ENCODE measurements at regions not wholly inside any gene's neighbourhood (a gene's known extent, or its start where the extent isn't known, plus 50 kb on each side); places are given as distances from the start of the nearest gene placed in this dataset.

DNA sequence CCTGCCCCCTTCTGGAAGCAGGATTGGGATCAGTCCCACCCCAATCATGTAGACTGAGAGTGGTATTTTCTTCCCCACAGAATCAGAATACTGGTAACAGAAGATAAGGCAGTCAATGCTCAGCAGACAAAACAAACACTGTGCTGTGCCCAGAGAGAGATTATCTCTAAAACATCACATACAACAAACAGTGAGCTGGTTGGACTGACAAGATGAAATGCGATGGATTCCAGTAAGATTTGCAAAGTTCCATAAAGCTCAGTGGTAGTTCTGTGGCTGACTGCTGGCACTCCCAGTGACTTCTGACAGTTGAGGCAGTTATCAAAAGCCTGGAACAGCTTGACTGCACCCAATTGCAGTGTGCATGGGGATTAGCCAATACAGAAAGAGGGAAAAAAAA lies 311.5 kb upstream of the MGAT5 start:
- DNase-seq (ENCODE audit: low read depth in 2 of 2) = no peak

DNA sequence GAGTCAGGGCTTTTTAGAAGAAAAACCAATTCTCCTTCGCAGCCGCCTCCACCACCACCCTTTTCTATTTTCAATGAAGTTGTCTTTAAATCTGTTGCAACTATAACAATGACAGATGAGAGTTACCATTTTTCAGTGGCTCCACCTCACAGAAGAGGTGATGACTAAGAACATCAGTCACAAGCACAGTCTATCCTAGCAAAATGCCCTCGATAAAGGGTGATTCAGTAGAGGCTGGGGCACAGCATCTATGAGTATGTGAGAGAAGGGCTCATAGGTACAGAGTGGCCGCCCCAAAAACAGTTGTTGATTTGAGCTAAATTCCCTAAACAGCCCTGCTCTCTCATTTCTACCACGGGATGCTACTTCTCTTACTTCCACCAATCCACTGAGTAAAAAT lies 310.8 kb upstream of the MGAT5 start:
- DNase-seq (ENCODE audit: low read depth in 2 of 2) = no peak

DNA sequence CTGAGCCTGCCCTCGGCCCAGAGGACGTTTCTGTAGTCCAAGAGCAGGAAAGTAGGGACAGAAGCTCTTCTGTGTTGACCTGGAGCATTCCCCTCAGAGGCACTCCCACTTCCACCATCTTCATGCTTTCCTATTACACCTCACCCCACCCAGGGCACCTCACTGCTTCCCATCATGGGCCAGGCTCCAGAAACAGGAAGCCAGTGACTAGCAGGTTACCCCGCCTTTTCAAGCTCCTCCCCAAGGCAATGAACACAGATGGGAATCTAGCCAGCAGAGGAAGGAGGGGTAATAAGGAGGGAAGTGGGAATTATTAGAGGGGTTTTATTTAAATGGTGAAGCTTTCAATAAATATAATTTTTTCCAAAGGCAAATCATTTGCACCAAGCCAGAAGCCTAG lies 308.8 kb upstream of the MGAT5 start:
- DNase-seq (ENCODE audit: low read depth in 2 of 2) = no peak

DNA sequence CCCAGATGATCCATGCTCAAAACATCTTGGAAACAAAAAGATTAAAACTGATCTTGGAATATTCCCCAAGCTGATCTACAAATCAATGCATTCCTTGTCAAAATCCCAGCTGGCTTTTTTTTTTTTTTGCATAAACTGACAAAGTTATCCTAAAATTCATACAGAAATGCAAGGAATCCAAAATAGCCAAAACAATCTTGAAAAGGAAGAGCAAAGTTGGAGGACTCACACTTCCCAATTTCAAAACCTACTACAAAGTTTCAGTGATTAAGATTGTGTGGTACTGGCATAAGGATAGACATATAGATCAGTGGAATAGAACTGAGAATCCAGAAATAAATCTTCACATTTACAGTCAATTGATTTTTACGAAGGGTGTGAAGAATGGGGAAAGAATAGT lies 306.8 kb upstream of the MGAT5 start:
- DNase-seq (ENCODE audit: low read depth in 2 of 2) = no peak

DNA sequence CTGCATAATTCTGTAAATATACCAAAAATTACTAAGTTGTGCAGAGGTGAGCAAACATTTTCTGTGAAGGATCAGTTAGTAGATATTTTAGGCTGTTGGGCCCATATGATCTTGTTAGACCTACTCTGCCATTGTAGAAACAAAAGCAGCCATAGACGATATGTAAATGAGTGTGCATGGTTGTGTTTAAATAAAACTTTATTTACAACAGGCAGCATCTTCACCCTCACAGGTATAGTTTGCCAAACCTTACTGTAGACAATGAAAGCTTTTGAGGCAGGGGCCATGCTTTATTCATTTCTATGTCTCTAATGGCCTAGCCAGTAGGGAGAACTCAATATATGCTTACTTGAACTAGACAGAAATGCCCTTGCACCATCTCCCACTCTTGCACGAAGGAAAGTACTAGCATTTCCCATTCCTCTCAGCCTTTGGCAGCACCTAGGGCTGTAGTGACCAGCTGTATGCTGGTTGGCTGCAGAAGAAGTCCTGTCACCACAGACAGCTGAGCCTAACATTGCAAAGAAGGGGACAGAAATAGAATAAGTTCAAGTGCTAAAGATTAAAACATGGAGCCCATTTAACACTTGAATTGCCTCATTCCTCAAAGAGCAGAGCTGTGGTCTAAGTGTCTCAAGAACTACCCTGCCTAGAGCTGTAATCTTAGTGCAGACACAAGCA lies 305.1 kb upstream of the MGAT5 start:
- DNase-seq (ENCODE audit: low read depth in 2 of 2) = no peak

DNA sequence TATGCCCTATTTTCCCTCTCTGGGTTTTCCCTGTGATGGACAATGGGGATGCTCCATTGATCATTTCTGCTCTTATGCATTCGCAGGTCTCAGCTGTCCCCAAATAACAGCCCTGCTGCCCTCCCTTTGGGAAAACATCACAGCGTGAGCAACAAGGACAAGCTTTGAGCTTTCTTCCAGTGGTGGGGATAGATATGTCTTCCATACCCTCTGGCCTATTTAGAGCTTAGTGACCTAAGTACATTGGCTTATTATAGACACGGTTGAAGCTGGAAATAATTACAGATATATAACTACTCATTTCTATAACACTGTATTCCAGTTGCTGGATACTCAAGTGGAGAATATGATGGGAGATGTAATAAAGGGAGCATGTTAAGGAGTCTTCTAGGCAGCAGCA lies 304.3 kb upstream of the MGAT5 start:
- no peak for DNase-seq (ENCODE audit: low read depth in 2 of 2)

DNA sequence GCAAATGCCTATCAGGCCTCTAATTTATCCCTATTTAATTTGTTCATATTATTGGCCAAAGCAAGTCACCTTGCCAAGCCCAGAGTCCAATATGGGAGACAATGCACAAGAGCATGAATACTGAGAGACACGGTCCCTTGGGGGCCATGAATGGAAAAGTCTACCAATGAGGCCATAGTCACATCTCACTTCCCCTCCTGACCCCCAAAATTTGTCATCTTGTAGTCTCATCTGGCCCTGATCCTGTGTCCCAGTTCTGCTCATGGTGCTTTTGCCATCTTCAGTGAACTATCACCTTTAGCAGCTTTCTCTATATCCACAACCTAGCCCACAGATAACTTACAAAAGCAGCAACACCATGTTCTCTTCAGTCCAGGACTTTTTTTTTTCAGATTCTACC lies 302.7 kb upstream of the MGAT5 start:
- no peak for DNase-seq (ENCODE audit: low read depth in 2 of 2)

DNA sequence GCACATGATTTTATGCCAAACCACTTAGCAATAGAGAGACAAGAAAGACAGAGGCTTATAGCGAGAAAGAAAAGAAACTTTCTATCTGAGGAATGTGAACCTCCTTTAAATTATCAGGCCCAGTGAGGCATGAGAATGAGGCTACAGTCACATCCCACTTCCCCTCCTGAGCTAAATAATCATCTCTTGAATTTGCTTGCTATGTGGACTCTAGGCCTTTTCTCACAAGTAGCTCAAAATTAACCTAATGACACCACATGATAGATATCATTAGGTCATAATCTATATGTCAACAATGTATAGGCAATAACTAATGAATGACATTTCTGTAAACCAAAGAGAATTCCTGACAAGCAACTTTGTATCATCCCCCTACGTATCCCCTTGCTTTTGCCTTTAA lies 301.5 kb upstream of the MGAT5 start:
- DNase-seq (ENCODE audit: low read depth in 2 of 2) = no peak

DNA sequence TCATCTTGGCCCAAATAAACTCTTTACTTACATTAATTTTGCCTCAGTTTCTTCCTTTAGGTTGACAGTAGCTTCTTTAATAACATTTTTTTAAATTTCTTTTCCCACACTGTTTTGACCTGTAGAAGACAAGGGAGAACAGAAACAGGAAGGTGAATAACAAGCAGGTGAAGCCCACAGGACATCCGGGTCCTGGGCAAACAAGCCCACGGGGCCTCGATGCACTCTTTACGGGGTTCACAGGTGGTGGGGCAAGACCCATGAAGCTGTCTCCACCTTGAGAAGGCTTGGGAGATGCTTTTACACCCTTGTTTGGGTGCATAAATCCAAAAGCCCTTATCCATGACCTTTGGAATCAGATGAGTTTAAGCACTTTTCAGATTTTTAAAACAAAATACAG lies 301.0 kb upstream of the MGAT5 start:
- DNase-seq (ENCODE audit: low read depth in 2 of 2) = no peak

DNA sequence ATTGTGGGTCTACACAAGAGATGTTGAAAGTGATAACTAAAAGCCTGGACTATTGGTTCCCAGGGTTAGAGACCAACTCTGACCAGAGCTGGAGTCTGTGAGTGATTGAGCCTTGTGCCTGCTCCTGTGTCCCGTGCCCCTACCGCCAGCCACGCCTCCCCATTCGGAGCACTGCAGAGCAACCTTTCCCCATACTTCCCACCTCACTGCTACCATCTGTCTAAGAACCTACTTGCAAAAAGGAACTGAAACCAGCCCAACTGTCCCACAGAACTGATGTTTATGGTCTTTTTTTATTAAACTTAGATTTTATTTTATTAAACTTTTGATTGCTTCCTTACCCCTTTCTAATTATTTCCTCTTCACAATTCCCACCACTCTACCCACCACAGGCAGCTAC lies 300.3 kb upstream of the MGAT5 start:
- no peak for DNase-seq (ENCODE audit: low read depth in 2 of 2)

DNA sequence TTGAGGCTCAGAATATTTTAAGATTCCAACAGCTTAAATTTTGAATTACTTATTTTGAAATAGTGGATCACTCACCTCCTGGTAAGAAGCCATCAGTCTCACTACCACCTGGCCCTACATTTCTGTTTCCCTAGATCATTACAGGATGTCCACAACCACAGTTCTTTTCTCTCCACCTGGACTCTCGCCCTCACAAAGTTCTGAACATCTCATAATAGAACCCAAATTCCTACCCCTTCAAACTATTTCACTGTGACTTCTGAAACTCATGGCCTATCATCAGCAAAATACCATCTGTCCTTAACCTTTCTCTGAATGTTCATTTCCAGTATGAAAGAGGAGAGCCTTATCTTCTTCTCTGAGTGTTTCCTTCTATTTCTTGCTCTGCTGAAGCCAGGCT lies 299.2 kb upstream of the MGAT5 start:
- DNase-seq (ENCODE audit: low read depth in 2 of 2) = no peak

DNA sequence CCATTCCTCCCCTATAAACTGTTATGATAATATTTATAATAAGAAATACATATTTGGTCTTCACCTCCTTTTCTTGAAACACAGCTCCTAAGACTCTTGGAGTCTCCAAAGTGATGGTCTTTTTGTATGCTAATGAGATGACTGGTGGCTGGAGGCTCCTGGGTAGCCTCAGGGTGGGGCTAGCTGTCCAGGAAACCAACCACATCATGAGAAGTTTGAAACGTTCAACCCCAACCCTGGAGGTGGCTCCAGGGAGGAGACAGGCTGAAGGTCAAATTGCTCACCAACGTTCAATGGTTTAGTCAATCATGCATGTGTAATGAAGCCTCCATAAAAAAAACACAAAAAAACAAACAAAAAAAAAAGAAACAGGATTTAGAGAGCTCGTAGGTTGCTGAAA lies 298.7 kb upstream of the MGAT5 start:
- DNase-seq (ENCODE audit: low read depth in 2 of 2) = no peak

DNA sequence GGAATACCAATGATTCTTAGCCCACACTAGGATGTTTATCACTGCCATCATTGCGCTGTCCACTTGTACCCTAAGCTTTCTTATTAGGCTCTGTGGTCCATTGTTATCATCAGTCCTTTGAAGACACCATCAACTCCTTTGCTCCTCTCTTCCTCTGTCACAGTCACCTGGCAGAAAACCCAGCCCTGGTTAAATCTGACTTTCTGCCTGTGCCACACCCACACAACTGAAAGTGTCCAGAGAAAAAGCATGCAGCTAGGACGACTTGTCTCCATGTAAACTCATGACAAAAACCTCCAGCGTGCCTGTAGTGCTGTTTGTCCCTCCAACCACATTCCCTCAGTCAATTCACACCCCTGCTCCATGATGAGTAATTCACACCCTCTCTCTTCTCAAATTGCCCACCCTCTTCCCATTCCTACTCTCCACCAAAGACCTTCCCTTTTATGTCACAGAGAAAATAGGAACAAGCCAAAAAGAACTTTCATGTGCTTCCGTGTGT lies 297.4 kb upstream of the MGAT5 start:
- no peak for DNase-seq (ENCODE audit: low read depth in 2 of 2)

DNA sequence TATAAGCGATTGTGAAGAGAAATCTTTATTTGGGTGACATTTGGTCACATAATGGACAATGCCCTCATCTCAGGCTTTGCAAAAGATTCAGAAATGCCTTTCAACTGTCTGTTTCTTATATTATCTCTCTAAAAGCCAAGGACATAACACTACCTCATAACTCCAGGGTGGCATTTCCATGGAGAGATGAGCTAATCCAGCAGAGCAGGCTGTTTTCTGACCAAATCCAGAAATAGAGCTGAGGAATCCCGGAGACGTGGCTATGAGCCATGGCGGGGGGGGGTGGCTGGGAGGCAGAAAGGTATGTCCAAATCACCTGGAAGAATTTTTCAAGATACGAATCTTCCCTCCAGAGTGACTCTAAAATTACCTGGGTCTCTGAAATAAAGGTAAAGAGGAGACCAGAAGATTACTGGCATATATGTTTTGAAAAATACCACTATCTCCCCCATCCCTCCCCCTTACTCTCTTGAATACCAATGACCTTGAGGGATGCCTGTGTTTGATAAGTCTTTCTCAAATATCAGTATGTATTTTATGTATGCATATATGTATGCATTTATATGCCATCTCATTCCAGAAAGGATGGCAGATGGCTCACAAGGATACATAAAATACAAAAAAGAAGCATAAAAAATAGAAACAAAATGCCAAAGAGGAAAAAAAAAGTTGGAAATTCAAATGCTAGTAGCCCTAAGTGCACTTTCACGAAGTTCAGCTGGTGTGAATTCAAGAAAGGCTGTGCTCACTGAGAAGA lies 296.0 kb upstream of the MGAT5 start:
- DNase-seq (ENCODE audit: low read depth in 2 of 2) = no peak

DNA sequence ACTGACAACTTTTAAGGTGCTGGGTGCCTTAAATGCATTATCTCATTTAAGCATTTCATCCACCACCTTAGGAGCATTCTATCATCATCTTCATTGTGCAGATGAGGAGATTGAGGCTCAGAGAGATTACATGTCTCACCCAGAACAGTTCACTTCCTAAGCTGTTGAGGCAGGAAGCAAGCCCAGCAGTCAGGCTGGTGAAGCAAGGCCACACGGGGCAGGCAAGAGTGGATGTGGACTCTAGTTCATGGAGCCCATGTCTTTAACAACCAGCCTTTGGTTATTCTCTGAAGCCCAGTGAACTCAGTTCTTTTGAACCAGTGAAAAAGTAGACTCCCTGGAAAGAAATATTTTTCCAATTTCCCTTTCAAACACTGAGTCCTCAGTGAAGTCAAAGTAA lies 294.8 kb upstream of the MGAT5 start:
- DNase-seq (ENCODE audit: low read depth in 2 of 2) = no peak

DNA sequence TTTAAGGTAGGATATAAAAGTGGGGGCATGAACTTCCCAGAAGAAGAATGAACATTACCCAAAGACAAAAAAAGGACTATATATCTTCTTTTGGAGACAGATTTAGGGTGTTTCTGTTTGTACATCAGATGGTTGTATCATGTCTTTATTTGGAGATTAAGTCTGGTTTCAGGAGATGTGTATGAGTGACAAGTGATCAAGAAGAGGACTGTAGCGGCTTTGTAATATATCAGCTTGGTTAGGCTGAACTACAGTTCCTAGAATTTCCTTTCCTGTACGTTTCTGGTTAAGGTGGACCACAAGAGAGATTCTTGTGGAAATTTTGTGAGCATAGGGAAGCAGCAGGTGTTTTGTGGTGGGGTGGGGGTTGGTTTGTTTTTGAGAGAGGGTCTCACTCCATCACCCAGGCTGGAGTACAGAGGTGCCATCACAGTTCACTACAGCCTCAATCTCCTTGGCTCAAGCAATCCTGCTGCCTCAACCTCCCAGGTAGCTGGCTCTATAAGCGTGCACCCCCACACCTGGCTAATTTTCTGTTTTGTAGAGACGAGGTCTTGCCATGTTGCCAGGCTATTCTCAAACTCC lies 287.1 kb upstream of the MGAT5 start:
- no peak for DNase-seq (ENCODE audit: low read depth in 2 of 2)

DNA sequence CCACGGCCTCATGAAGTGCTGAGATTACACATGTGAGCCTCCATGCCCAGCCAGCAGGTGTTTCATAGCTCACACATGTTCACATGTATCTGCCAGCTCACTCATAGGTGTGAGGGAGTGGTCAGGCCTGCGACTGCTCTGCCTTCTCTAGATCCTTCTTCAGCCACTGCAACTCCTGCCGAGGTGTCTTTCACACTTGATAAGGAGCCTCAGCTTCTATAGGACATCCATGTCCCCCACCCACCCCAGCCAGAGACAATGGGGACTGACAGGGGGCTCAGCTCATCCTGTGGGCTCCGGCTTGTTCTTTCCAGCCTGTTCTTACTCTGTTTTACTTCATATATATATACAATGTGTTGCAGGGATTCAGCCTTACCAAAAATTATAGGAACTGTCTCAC lies 286.5 kb upstream of the MGAT5 start:
- no peak for DNase-seq (ENCODE audit: low read depth in 2 of 2)

DNA sequence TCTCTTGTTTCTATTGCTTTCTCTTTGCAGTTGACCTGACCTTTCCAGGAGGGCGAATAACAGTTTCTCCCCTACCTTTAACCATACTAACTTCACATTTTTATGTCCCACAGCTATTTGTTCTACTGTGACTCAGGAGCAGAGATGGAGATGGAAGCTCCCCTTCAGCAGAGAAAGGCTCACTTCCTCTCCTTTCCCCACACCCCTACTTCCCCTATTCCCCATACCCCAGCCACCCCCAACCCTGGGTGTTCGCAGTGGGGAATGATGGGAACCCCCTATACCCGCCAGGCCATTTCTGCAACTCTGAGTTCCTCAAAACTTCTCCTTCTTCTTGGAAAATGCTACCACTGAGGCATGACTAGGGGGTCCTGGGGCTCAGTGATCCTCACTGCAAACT lies 285.4 kb upstream of the MGAT5 start:
- no peak for DNase-seq (ENCODE audit: low read depth in 2 of 2)

DNA sequence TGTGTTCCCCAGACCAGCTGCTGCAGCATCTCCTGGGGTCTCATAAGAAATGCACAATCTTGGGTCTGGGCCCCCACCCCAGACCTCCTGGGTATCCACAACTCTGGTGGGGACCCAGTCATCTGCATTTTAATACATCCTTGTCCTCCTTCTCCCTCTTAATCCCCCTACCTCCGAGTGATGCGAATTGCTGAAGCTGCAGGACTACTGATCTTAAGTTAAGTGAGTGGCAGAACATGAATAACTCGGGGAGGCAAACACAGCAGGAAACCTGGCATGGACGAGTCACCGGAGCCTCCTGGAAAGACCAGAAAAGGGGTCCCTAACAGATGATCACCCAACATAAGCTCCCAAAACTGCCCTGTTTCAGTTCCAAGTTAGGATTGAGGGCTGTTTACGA lies 283.2 kb upstream of the MGAT5 start:
- no peak for DNase-seq (ENCODE audit: low read depth in 2 of 2)

DNA sequence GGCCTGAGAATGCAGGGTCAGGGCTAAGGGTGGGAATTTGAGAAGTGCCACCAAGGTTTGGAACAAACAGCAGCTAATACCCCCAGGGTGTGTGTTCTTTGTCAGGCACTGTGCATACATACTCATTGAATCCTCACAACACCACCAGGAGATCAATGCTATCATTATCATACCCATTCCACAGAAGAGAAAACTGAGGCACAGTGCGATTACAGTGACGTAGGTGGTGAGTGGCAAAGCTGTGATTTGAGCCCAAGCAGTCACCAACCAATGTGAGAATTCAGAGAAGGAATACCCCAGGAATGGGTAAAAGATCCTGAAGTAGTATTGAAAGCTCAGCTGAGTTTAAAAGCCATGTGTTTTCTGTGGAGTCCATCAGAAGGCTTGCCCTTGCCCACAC lies 281.6 kb upstream of the MGAT5 start:
- DNase-seq (ENCODE audit: low read depth in 2 of 2) = no peak

DNA sequence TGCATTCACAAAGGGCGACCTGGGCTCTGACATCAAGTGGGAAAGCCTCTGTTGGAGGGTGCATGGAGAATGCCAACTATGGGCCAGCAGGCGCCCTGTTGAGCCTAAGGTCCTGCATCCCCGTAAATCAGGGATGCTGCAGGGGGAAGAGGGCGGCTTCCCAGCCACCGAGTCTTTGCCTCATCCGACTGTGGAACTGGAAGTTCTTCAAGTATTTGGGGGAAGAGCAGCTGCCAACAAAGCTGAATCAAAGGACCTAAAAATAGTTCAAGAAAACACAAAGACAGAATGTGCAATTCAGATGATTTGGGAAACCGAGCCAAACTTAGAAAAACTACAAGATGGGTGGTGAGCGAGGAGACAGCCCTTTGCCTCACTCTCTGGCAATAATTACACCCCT lies 281.1 kb upstream of the MGAT5 start:
- DNase-seq (ENCODE audit: low read depth in 2 of 2) = no peak

DNA sequence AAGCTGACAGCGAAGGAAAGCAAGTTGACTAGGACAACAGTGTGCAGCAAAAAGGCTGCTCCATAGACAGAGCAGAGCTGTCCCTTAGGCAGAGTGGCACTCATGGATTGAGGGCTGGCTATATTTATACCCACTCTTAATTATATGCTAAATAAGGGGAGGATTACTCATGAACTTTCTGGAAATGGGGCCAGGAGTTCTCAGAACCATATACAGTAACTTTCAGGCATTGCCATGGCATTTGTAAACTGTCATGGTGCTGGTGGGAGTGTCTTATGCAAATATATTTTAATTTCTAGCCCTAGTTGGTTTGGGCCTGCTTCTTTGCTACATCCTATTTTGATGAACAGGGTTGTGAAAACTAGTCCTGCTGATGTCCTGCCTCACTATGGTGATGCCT lies 279.5 kb upstream of the MGAT5 start:
- DNase-seq (ENCODE audit: low read depth in 2 of 2) = no peak

DNA sequence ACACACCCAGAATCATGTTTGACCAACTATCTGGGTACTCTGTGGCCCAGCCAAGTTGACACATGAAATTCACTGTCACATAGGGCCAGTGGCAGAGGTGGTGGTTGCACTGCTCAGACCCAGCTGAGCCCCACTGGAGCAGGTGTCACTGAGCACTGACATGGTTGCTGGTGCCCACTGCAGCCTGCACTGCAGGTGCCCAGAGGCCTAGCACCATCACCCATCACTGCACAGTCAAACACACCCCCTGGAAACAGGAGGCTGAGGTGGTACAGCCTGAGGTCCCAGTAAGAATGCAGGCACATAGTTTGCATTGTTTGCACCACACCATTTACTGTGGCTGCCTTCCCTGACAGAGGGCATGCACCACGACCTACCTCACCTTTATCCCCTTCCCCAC lies 278.7 kb upstream of the MGAT5 start:
- DNase-seq (ENCODE audit: low read depth in 2 of 2) = no peak

Measured in activated CD4-positive, alpha-beta T cell treated with anti-CD3 and anti-CD28 coated beads for 24 hours (primary cell).